Endothelial cell of umbilical vein (primary cell): ENCODE measurements at regions not wholly inside any gene's neighbourhood (a gene's known extent, or its start where the extent isn't known, plus 50 kb on each side); places are given as distances from the start of the nearest gene placed in this dataset.

Source experiments
- BruUV-seq: library from RNA; stranded (reverse); fragments of 400-500 nt; replicated peaks from 2 replicates; lab custom pipeline; 2021; lab: Mats Ljungman, UMichigan
- CTCF ChIA-PET: fragments of 300-600, 350-600 bp; sonication (Branson Sonifier 250); formaldehyde crosslinking; loops from one replicate; lab custom pipeline; 2021; ENCODE audit warnings: antibody characterized with exemption, inconsistent platforms; lab: Charles Lee
- POLR2A ChIA-PET: fragments of 300-600, 350-600 bp; sonication (Branson Sonifier 250); formaldehyde crosslinking; loops from one replicate; lab custom pipeline; 2021; ENCODE audit warnings: antibody characterized with exemption, inconsistent platforms; lab: Charles Lee
- DNase-seq: peaks from one replicate; pipeline ENCODE4 v3.0.0-alpha.2; 2011; ENCODE audit warnings: low read depth, low spot score
- FAIRE-seq: peaks from 2 replicates; lab custom pipeline; 2011; peaks lifted over from hg19 to GRCh38; lab: Jason Lieb, UNC
- H2AFZ ChIP-seq: 2 replicates; pipeline ENCODE4 v1.6.0; 2012; ENCODE audit warnings: low read depth, low read length, control low read depth, inconsistent platforms
- H3K27ac ChIP-seq: 2 replicates; pipeline ENCODE4 v1.5.1; 2011; ENCODE audit warnings: low read depth, mild to moderate bottlenecking, control low read depth, low read length, moderate library complexity; ENCODE audit not compliant: insufficient read depth
- H3K27me3 ChIP-seq, 2 experiments: 2 replicates each; pipeline versions ENCODE4 v1.6.0 to v1.6.1; 2011; ENCODE audit warnings: low read length in 2 of 2, mixed read lengths in 1 of 2; ENCODE audit not compliant: control insufficient read depth in 2 of 2, insufficient read depth in 2 of 2
- H3K36me3 ChIP-seq, 2 experiments: 2 replicates in 1 of 2; 3 replicates in 1 of 2; pipeline ENCODE4 v1.5.1; 2011; ENCODE audit warnings: low read length in 2 of 2, mild to moderate bottlenecking in 1 of 2, moderate library complexity in 1 of 2; ENCODE audit not compliant: control insufficient read depth in 2 of 2, insufficient read depth in 2 of 2; ENCODE audit errors: extremely low read depth in 1 of 2
- H3K4me1 ChIP-seq: 3 replicates; pipeline ENCODE4 v1.5.1; 2011; ENCODE audit warnings: mild to moderate bottlenecking, low read length; ENCODE audit not compliant: control insufficient read depth, insufficient read depth; ENCODE audit errors: extremely low read depth
- H3K4me2 ChIP-seq: 2 replicates; pipeline ENCODE4 v1.6.1; 2011; ENCODE audit warnings: low read length, control low read depth, mixed read lengths; ENCODE audit not compliant: insufficient read depth
- H3K4me3 ChIP-seq, 3 experiments: fragments of 200-600 bp in 1 of 3; sonication (generic), shearing (Covaris generic) in 1 of 3; replicated peaks in 1 of 3; 2 replicates each; pipeline ENCODE4 v1.5.1; 2011 to 2016; ENCODE audit warnings: control low read depth in 3 of 3, low read length in 3 of 3, mild to moderate bottlenecking in 2 of 3, inconsistent platforms in 1 of 3, low read depth in 1 of 3, moderate library complexity in 1 of 3; ENCODE audit not compliant: insufficient read depth in 1 of 3
- H3K79me2 ChIP-seq: 2 replicates; pipeline ENCODE4 v1.6.0; 2012; ENCODE audit warnings: low read length, inconsistent platforms; ENCODE audit not compliant: control insufficient read depth, insufficient read depth
- H3K9ac ChIP-seq: replicated peaks from 2 replicates; pipeline ENCODE3; 2011; ENCODE audit warnings: low read length, control low read depth; ENCODE audit not compliant: insufficient read depth; ENCODE audit errors: extremely low read depth
- H3K9me1 ChIP-seq: replicated peaks from 3 replicates; pipeline ENCODE4 v1.6.0; 2011; ENCODE audit warnings: mild to moderate bottlenecking, low read length; ENCODE audit not compliant: control insufficient read depth, insufficient read depth; ENCODE audit errors: extremely low read depth
- H3K9me3 ChIP-seq: replicated peaks from 2 replicates; pipeline ENCODE4 v1.5.1; 2012; ENCODE audit warnings: low read length, inconsistent platforms; ENCODE audit not compliant: control insufficient read depth, insufficient read depth
- H4K20me1 ChIP-seq: replicated peaks from 2 replicates; pipeline ENCODE3; 2011; ENCODE audit warnings: mild to moderate bottlenecking, low read length; ENCODE audit not compliant: control insufficient read depth, insufficient read depth; ENCODE audit errors: extremely low read depth
- EZH2 ChIP-seq: IDR thresholded peaks from 2 replicates; pipeline ENCODE4 v1.6.1; 2012; ENCODE audit warnings: borderline replicate concordance, low read depth, mild to moderate bottlenecking, moderate library complexity, low read length, inconsistent platforms; ENCODE audit not compliant: severe bottlenecking
- FOS ChIP-seq: IDR thresholded peaks from 2 replicates; pipeline ENCODE4 v1.6.1; 2011; ENCODE audit warnings: mild to moderate bottlenecking, low read length, moderate library complexity, borderline replicate concordance; ENCODE audit not compliant: insufficient read depth
- GATA2 ChIP-seq: IDR thresholded peaks from 2 replicates; pipeline ENCODE4 v1.7.0; 2011; ENCODE audit warnings: low read depth, mild to moderate bottlenecking, moderate library complexity, mixed read lengths, low read length; ENCODE audit not compliant: insufficient read length, insufficient read depth
- JUN ChIP-seq: IDR thresholded peaks from 2 replicates; pipeline ENCODE4 v1.6.1; 2011; ENCODE audit warnings: borderline replicate concordance, low read depth; ENCODE audit not compliant: insufficient read length, insufficient read depth
- MYC ChIP-seq: IDR thresholded peaks from one replicate; pipeline ENCODE4 v1.6.1; 2011; ENCODE audit warnings: mild to moderate bottlenecking, low read depth, low read length
- POLR2A ChIP-seq: IDR thresholded peaks from 2 replicates; pipeline ENCODE4 v1.6.1; 2012; ENCODE audit warnings: low read depth, mild to moderate bottlenecking, control low read depth, low read length
- POLR2AphosphoS5 ChIP-seq: IDR thresholded peaks from 2 replicates; pipeline ENCODE4 v1.6.1; 2012; ENCODE audit warnings: low read depth, mild to moderate bottlenecking, control low read depth, low read length, moderate library complexity; ENCODE audit not compliant: insufficient read depth
- dilution Hi-C: fragments of 300-500 bp; cut with MboI; formaldehyde crosslinking; loops from one replicate; pipeline ENCODE4 v1.15.0; 2019; ENCODE audit warnings: low sequenced_read_pairs; ENCODE audit not compliant: extremely low pct_ligation_motif_present
- intact Hi-C: fragments of 100-400 bp; cut with micrococcal nuclease; formaldehyde crosslinking; loops from one replicate; pipeline ENCODE4 v1.10.0; 2022
- TF ChIP-seq, protein P1 (sequence below): IDR thresholded peaks from 2 replicates; pipeline ENCODE4 v1.6.1; 2011; ENCODE audit not compliant: insufficient read depth, insufficient read length
- TF ChIP-seq, protein P2 (sequence below), 2 donors: IDR thresholded peaks; 1 replicate in 1 of 2; 2 replicates in 1 of 2; pipeline ENCODE4 v1.5.1; 2011; ENCODE audit warnings: low read length in 2 of 2, mild to moderate bottlenecking in 2 of 2, moderate library complexity in 2 of 2, control low read depth in 1 of 2, inconsistent platforms in 1 of 2, low read depth in 1 of 2; ENCODE audit not compliant: insufficient read depth in 1 of 2; ENCODE audit errors: extremely low read depth in 1 of 2

- Histone ChIP-seq H3K27me3 (no peaks in the 10 kb centered on the region), H3K36me3 (no peaks in the 10 kb centered on the region), H2AFZ (no peak overlapping the region), H3K9me3 (no peaks in the 10 kb centered on the region), H3K4me1 (no peaks in the 10 kb centered on the region), H3K27ac (no peak overlapping the region), H4K20me1 (no peaks in the 10 kb centered on the region), H3K9ac (no peak overlapping the region), H3K4me2 (no peak overlapping the region), H3K4me3 (no peak overlapping the region), H3K79me2 (no peaks in the 10 kb centered on the region), H3K9me1 (no peaks in the 10 kb centered on the region)
- DNase-seq (no peak), FAIRE-seq (no peak)
- TF ChIP-seq POLR2AphosphoS5 (no peak), JUN (no peak), POLR2A (no peak), EZH2 (no peak), GATA2 (no peak), FOS (no peak), MYC (no peak)
- TF ChIP-seq, protein P1, sequence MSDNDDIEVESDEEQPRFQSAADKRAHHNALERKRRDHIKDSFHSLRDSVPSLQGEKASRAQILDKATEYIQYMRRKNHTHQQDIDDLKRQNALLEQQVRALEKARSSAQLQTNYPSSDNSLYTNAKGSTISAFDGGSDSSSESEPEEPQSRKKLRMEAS, result no peak
- TF ChIP-seq, protein P2, sequence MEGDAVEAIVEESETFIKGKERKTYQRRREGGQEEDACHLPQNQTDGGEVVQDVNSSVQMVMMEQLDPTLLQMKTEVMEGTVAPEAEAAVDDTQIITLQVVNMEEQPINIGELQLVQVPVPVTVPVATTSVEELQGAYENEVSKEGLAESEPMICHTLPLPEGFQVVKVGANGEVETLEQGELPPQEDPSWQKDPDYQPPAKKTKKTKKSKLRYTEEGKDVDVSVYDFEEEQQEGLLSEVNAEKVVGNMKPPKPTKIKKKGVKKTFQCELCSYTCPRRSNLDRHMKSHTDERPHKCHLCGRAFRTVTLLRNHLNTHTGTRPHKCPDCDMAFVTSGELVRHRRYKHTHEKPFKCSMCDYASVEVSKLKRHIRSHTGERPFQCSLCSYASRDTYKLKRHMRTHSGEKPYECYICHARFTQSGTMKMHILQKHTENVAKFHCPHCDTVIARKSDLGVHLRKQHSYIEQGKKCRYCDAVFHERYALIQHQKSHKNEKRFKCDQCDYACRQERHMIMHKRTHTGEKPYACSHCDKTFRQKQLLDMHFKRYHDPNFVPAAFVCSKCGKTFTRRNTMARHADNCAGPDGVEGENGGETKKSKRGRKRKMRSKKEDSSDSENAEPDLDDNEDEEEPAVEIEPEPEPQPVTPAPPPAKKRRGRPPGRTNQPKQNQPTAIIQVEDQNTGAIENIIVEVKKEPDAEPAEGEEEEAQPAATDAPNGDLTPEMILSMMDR (IDR thresholded peaks at IDR 0.05; ENCODE audit: extremely low read depth in 1 of 2, insufficient read depth in 1 of 2, low read depth in 1 of 2, low read length in 2 of 2), result no peak
- dilution Hi-C loops (no loop called here), intact Hi-C loops (no loop called here)
- POLR2A ChIA-PET, result no interaction called here
- no TSS peak for BruUV-seq
- CTCF ChIA-PET, result no interaction called here
Measured at GRCh38 chr2:176392249-176392648, 123.0 kb downstream of the MTX2 start.
